ENCODE measurements at regions not wholly inside any gene's neighbourhood (a gene's known extent, or its start where the extent isn't known, plus 50 kb on each side); places are given as distances from the start of the nearest gene placed in this dataset.

- H3K9ac ChIP-seq (ENCODE audit: low read length), result no peak overlapping the region
- H2AFZ ChIP-seq (ENCODE audit: low read depth, low read length), result no peak overlapping the region
- no peak overlapping the region for H3K27ac ChIP-seq (ENCODE audit: low read length)
- no peak overlapping the region for H3K4me3 ChIP-seq (ENCODE audit: low read length)
- no peaks in the 10 kb centered on the region for H3F3A ChIP-seq (ENCODE audit: insufficient read depth, low read length, poor library complexity, severe bottlenecking)
- no peak overlapping the region for H3K4me2 ChIP-seq (ENCODE audit: low read length)
- no peak for TF ChIP-seq MXI1 (conservative IDR thresholded peaks at IDR 0.05; ENCODE audit: poor library complexity, severe bottlenecking)
- TF ChIP-seq POLR2AphosphoS5 (IDR thresholded peaks at IDR 0.05), result no peak
- TF ChIP-seq RAD21 (conservative IDR thresholded peaks at IDR 0.05), result no peak
- TF ChIP-seq TAF1 (IDR thresholded peaks at IDR 0.05; ENCODE audit: low read depth), result no peak
- TF ChIP-seq SMC3 (conservative IDR thresholded peaks at IDR 0.05; ENCODE audit: poor library complexity), result no peak
- TF ChIP-seq CTCF (IDR thresholded peaks at IDR 0.05; ENCODE audit: poor library complexity, severe bottlenecking), result no peak
- TF ChIP-seq EP300 (conservative IDR thresholded peaks at IDR 0.05; ENCODE audit: poor library complexity, severe bottlenecking), result no peak
- TF ChIP-seq EZH2 (IDR thresholded peaks at IDR 0.05; ENCODE audit: borderline replicate concordance, insufficient read depth, low read length, poor library complexity, severe bottlenecking), result no peak
- TF ChIP-seq, protein P1, sequence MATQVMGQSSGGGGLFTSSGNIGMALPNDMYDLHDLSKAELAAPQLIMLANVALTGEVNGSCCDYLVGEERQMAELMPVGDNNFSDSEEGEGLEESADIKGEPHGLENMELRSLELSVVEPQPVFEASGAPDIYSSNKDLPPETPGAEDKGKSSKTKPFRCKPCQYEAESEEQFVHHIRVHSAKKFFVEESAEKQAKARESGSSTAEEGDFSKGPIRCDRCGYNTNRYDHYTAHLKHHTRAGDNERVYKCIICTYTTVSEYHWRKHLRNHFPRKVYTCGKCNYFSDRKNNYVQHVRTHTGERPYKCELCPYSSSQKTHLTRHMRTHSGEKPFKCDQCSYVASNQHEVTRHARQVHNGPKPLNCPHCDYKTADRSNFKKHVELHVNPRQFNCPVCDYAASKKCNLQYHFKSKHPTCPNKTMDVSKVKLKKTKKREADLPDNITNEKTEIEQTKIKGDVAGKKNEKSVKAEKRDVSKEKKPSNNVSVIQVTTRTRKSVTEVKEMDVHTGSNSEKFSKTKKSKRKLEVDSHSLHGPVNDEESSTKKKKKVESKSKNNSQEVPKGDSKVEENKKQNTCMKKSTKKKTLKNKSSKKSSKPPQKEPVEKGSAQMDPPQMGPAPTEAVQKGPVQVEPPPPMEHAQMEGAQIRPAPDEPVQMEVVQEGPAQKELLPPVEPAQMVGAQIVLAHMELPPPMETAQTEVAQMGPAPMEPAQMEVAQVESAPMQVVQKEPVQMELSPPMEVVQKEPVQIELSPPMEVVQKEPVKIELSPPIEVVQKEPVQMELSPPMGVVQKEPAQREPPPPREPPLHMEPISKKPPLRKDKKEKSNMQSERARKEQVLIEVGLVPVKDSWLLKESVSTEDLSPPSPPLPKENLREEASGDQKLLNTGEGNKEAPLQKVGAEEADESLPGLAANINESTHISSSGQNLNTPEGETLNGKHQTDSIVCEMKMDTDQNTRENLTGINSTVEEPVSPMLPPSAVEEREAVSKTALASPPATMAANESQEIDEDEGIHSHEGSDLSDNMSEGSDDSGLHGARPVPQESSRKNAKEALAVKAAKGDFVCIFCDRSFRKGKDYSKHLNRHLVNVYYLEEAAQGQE (IDR thresholded peaks at IDR 0.05; ENCODE audit: borderline replicate concordance), result no peak
- no peaks in the 10 kb centered on the region for H3K27me3 ChIP-seq (ENCODE audit: insufficient read depth, low read depth, low read length)
- H4K20me1 ChIP-seq (ENCODE audit: insufficient read depth), result no peaks in the 10 kb centered on the region
- no peaks in the 10 kb centered on the region for H3K9me3 ChIP-seq (ENCODE audit: low read length)
- H3K9me2 ChIP-seq (ENCODE audit: insufficient read depth, low read length), result no peaks in the 10 kb centered on the region
- no peaks in the 10 kb centered on the region for H3K79me2 ChIP-seq (replicated peaks; ENCODE audit: insufficient read depth, low read length)
- no peaks in the 10 kb centered on the region for H3K36me3 ChIP-seq (ENCODE audit: insufficient read depth, low read length)
Observed at GRCh38 chr5:72624641-72625236, 117.5 kb upstream of the ZNF366 start.

DNA sequence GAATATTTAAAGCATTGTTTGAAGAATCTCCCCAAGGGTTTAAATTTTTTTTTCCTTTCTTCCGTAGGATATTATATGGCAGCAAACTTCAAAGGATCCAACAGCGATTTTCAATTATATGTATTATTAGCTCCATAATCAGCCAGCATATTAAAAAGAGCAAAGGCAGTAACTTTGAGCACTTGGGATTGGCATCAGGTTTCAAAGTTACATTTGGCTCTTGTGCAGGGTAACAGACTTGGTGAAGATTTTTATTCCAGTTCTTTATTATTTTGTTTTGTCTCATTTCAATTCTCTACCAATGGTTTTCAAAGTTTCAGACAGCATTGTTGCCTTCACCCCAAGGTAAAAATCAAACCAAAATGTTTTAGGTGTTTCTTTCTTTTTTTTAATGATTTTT, 116.7 kb upstream of the ZNF366 start:
- H4K20me1 ChIP-seq (ENCODE audit: insufficient read depth), result no peaks in the 10 kb centered on the region
- H2AFZ ChIP-seq (ENCODE audit: low read depth, low read length), result no peak overlapping the region
- no peak overlapping the region for H3K4me2 ChIP-seq (ENCODE audit: low read length)
- no peak for TF ChIP-seq EZH2 (IDR thresholded peaks at IDR 0.05; ENCODE audit: borderline replicate concordance, insufficient read depth, low read length, poor library complexity, severe bottlenecking)
- TF ChIP-seq TAF1 (IDR thresholded peaks at IDR 0.05; ENCODE audit: low read depth), result no peak
- no peak for TF ChIP-seq MXI1 (conservative IDR thresholded peaks at IDR 0.05; ENCODE audit: poor library complexity, severe bottlenecking)
- TF ChIP-seq, protein P1 (IDR thresholded peaks at IDR 0.05; ENCODE audit: borderline replicate concordance), result no peak
- TF ChIP-seq RAD21 (conservative IDR thresholded peaks at IDR 0.05), result no peak
- no peak for TF ChIP-seq CTCF (IDR thresholded peaks at IDR 0.05; ENCODE audit: poor library complexity, severe bottlenecking)
- TF ChIP-seq SMC3 (conservative IDR thresholded peaks at IDR 0.05; ENCODE audit: poor library complexity), result no peak
- no peak for TF ChIP-seq EP300 (conservative IDR thresholded peaks at IDR 0.05; ENCODE audit: poor library complexity, severe bottlenecking)
- TF ChIP-seq POLR2AphosphoS5 (IDR thresholded peaks at IDR 0.05), result no peak
- no peaks in the 10 kb centered on the region for H3K9me2 ChIP-seq (ENCODE audit: insufficient read depth, low read length)
- H3K79me2 ChIP-seq (replicated peaks; ENCODE audit: insufficient read depth, low read length), result no peaks in the 10 kb centered on the region
- no peak overlapping the region for H3K4me3 ChIP-seq (ENCODE audit: low read length)
- H3K9me3 ChIP-seq (ENCODE audit: low read length), result no peaks in the 10 kb centered on the region
- no peaks in the 10 kb centered on the region for H3F3A ChIP-seq (ENCODE audit: insufficient read depth, low read length, poor library complexity, severe bottlenecking)
- no peaks in the 10 kb centered on the region for H3K27me3 ChIP-seq (ENCODE audit: insufficient read depth, low read depth, low read length)
- H3K36me3 ChIP-seq (ENCODE audit: insufficient read depth, low read length), result no peaks in the 10 kb centered on the region
- no peak overlapping the region for H3K27ac ChIP-seq (ENCODE audit: low read length)
- no peak overlapping the region for H3K9ac ChIP-seq (ENCODE audit: low read length)

Measured in neural cell (in vitro differentiated cells).